ENCODE measurements at regions not wholly inside any gene's neighbourhood (a gene's known extent, or its start where the extent isn't known, plus 50 kb on each side); places are given as distances from the start of the nearest gene placed in this dataset.

DNA sequence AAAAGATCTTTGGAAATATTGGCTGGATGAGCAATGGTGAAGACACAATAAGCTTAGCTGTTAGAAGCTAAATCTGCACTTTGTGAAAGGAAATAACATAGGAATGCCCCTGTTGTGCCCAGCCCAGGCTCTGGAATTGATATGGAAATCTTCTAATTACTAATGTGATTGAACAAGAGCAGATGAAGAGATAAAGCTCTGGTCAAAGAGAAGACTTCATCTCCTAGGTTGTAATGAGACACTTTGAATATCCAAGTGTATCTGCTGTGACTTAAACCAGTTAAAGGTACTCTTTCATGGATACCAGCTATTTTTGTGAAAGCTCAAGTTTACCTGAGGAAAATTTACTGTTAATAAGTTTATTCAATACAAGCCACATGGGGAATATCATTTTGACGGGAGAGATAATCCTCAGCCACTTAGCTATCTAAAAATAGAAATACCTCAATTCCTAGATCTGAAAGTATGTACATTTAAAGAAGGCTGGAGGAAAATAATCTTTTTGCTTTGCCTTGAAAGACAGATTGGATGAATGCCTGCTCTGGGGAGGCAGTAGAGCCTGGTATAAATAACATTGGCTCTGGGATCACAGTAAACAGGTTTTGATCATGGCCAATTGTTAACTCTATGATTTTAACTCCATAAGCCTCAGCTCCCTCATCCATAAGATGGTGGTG, 494.0 kb upstream of the B3GALT2 start (continued):
- no peak for TF ChIP-seq ZBTB40 (IDR thresholded peaks at IDR 0.05; ENCODE audit: borderline replicate concordance)
- TF ChIP-seq, protein P1, sequence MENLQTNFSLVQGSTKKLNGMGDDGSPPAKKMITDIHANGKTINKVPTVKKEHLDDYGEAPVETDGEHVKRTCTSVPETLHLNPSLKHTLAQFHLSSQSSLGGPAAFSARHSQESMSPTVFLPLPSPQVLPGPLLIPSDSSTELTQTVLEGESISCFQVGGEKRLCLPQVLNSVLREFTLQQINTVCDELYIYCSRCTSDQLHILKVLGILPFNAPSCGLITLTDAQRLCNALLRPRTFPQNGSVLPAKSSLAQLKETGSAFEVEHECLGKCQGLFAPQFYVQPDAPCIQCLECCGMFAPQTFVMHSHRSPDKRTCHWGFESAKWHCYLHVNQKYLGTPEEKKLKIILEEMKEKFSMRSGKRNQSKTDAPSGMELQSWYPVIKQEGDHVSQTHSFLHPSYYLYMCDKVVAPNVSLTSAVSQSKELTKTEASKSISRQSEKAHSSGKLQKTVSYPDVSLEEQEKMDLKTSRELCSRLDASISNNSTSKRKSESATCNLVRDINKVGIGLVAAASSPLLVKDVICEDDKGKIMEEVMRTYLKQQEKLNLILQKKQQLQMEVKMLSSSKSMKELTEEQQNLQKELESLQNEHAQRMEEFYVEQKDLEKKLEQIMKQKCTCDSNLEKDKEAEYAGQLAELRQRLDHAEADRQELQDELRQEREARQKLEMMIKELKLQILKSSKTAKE (IDR thresholded peaks at IDR 0.05; ENCODE audit: low read depth, poor library complexity, severe bottlenecking): no peak
- TF ChIP-seq CUX1 (IDR thresholded peaks at IDR 0.05; ENCODE audit: insufficient replicate concordance, low read depth, low read length): no peak
- no peak for TF ChIP-seq ESRRA (IDR thresholded peaks at IDR 0.05; ENCODE audit: low read length)
- TF ChIP-seq BMI1 (IDR thresholded peaks at IDR 0.05; ENCODE audit: borderline replicate concordance): no peak
- TF ChIP-seq ASH2L (IDR thresholded peaks at IDR 0.05; ENCODE audit: borderline replicate concordance, low read depth): no peak
- no peak for TF ChIP-seq RFX5 (IDR thresholded peaks at IDR 0.05; ENCODE audit: low read depth, low read length)
